ENCODE measurements at regions not wholly inside any gene's neighbourhood (a gene's known extent, or its start where the extent isn't known, plus 50 kb on each side); places are given as distances from the start of the nearest gene placed in this dataset.

- TF ChIP-seq YY1 (IDR thresholded peaks at IDR 0.05; ENCODE audit: insufficient read depth, insufficient read length) = no peak
- no peak for TF ChIP-seq SUZ12 (IDR thresholded peaks at IDR 0.05; ENCODE audit: extremely low read depth, insufficient read depth, insufficient read length)
Observed at GRCh38 chr10:106487726-106488125, 676.8 kb downstream of the SORCS1 start.

All from NT2/D1 (cell line).